HG03432 (cell line): ENCODE measurements at regions not wholly inside any gene's neighbourhood (a gene's known extent, or its start where the extent isn't known, plus 50 kb on each side); places are given as distances from the start of the nearest gene placed in this dataset.
A peak's percentile ranks its signal among the peaks of the same experiment; 100 is the strongest.

Experiments
- ATAC-seq: cut with Tn5 transposase; IDR thresholded peaks from one replicate; pipeline ENCODE4 v1.9.1; 2021; ENCODE audit warnings: mild to moderate bottlenecking, moderate library complexity; ENCODE audit not compliant: unreplicated experiment

- no peak for ATAC-seq
These were observed 123.3 kb upstream of the GGTLC1 start for GRCh38 chr20:24111858-24112257.

DNA sequence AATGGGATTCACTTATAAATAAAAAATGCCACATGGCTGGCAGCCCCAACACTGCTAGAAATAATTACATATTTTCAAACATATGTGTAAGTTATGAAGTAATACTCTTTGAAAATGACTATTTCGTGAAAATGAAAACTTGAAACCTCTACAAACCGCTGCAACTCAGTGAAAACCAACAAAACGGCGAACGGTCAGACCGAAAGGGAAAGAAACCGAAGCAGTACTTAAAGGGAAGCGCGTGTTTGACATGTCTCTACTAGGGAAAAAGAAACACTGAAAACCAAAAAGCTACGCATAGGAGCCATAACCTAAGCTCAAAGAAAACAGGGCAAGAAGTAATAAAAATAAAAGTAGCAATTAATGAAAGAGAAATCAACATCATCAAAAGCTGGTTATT is 121.0 kb upstream of the GGTLC1 start:
- ATAC-seq = no peak

- ATAC-seq = no peak
These were observed 120.4 kb upstream of the GGTLC1 start for GRCh38 chr20:24109008-24109407.

DNA sequence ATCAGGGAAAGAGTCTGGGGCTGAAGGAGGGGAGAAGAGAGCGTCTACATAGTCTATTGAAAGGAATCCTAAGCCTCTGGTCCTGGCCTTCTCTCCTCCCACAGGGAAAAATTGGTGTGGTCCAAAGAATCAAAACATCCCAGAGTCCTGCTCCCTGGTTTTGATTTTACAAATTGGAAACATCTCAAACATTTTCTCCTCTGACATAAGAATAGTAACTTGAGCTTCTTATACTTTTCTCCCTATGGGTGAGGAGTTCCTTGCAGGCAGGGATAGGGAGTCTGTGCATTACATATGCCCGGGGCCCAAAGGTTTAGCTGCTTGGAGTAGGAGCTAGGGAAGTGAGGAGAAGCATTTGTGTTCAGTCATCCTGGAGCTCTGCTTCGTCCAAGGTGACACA is 120.0 kb upstream of the GGTLC1 start:
- ATAC-seq = no peak

DNA sequence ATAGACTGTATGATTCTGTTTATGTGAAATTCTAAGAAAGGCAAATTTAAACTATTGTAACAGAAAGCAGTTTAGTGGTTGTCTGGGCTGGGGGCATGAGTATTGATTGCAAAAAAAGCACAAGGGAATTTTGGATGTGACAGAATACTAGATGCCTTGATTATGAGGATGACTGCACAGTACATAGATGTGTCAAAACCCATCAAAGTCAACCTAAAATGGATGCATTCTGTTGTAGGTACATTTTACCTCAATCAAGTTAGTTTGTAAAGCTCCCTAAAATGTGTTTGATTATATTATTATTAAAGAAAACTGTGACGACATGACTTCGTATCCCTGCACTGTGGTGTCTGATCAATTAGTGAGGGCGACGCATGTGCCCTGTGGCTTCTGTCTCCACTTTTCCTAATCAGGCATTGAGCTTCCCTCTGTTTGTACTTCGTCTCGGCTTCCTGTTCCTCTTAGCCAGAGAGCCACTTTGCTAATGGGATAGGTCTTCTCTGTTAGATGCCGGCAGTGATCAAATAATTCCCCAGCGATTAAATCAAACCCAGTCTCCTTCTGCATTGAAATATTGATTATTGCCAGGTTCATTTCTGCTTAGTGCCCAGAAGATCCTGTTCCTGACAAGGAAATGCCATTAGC is 118.3 kb upstream of the GGTLC1 start:
- ATAC-seq = no peak

GRCh38 chr20:24106150-24106800 is 117.7 kb upstream of the GGTLC1 start:
- no peak for ATAC-seq

DNA sequence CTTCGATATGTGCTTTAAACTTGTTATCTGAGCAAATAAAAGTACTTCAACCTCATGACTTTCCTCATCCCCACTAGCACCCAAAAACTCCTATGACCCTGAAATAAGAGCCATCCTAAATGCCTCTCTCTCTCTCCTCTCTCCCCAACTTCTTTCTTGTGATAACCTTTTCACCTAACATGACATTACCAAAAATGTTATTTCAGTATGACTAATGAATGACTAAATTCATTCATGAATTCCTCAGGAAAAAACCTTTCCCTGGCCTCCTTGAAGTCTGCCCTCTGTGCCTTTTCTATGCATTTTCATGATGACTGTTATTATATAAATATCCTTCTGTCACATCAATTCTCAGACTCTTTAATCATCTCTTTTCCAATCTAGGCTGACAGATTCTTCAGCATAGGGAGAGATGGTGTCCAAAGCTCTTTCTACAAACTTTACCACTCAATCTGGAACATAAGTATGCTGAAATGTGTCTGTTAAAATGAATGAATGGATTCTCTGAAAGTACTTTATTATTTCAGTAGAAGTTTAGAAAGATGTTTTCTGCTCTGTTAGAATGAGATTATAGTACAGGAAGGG is 114.3 kb upstream of the GGTLC1 start:
- ATAC-seq = no peak

- ATAC-seq = no peak
These were observed 113.7 kb upstream of the GGTLC1 start for GRCh38 chr20:24102290-24102689.

GRCh38 chr20:24100370-24101011 is 111.9 kb upstream of the GGTLC1 start:
- peak; percentile 81 for ATAC-seq

- no peak for ATAC-seq
These were observed 110.3 kb upstream of the GGTLC1 start for GRCh38 chr20:24098886-24099285.

GRCh38 chr20:24097506-24098245 is 109.1 kb upstream of the GGTLC1 start:
- no peak for ATAC-seq

DNA sequence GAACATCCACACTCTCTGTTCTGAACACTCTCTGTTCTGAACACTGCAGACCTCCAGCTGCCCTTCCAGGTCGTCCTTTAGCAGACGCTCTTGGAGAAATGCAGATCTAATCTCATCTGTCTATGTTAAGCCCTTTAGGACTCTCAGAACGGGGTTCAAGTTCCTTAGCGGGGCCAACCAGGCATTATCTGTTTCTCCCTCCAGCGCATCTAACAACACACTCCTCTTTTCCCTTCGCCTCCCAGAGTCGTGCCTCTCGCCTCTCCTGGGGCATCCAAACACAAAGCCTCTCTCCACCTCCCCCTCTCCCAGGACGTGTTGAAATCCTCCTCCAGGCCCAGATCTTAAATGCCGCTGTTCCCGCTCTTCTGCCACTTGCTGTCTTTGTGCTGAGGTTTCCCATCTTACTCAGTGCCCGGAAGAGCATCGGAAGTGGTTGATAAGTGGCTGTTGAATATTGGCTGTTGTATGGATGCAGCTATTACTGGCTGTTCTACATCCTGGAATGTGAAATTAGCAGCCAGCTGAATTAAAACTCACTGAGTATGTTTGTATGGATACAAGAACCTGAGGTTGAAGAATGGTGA is 108.4 kb upstream of the GGTLC1 start:
- ATAC-seq = no peak

- ATAC-seq = no peak
These were observed 107.7 kb upstream of the GGTLC1 start for GRCh38 chr20:24096264-24096663.

DNA sequence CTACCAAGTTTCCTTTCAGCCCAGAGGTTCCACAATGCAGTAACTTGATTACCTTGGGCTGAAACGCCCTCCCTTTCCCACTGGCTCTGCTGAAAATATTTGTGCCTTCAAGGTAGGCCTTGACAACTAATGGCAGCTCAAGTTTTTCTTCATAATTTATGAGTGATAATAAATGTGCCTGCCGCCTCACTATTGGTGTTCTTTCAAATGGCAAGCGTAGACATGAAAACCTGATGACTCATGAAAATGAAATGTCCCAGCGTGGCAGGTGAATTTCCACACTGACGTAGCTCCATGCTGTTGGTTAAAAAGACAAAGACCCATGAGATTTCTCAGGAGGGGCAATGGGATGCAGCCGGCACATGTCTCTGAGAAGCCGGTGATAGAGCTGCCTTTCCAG is 107.2 kb upstream of the GGTLC1 start:
- no peak for ATAC-seq

- ATAC-seq = no peak
These were observed 106.7 kb upstream of the GGTLC1 start for GRCh38 chr20:24095303-24095702.

- ATAC-seq = no peak
These were observed 101.0 kb upstream of the GGTLC1 start for GRCh38 chr20:24089576-24089975.

DNA sequence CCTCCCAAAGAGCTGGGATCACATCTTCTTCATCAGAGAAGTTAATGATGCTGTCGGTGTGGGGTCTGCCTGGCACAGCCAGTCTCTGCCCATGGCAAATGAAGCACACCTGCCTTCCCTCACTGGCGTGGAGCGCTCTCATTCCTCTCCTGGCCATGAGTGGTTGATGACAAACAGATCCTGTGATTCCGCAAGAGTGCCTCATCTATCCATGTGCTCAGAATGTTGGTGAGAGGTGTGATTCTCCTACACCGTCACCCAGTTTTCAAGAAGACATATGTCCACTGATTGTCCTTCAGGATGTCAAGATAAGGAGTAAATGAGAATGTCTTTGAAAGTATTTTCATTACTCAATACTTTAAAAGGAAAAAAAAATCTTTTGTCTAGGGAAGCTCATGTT is 97.5 kb upstream of the GGTLC1 start:
- no peak for ATAC-seq

DNA sequence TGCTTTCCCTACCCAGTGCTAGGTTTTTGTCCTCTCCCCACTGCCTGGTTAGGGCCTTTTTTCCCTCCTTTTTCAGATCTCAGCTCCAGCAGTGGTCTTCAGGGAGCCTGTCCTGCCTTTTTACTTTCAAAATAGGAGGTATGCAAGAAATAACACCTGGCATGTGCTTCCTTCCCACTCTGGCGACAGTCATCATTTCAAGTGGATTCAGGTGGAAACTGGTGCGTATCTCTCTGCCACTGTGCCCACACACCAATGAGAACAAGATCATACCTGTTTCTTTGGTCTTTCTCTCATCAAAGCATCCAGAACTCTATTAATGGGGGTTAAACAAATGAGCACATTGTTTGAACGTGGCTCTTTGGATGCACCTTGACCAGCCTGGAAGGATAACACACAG is 95.7 kb upstream of the GGTLC1 start:
- no peak for ATAC-seq

DNA sequence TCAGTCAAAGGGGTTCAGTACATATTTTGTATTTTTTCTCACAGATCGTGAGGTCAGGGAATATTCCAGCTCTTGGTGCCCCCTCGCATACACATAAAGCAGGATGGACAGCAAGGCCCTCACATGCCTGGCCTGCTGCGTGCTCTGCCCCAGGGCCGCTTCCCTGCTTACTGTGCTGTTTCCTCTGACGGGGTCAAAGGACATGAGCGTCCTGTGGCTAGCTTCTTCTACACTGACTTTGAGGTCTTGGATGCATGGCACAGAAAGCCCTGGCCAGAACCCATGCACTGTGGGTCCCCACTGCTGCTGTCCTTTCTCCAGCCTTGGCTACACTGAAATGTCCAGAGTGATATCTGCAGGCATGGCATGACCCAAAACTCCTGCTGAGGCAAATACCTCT is 92.5 kb upstream of the GGTLC1 start:
- ATAC-seq = no peak

DNA sequence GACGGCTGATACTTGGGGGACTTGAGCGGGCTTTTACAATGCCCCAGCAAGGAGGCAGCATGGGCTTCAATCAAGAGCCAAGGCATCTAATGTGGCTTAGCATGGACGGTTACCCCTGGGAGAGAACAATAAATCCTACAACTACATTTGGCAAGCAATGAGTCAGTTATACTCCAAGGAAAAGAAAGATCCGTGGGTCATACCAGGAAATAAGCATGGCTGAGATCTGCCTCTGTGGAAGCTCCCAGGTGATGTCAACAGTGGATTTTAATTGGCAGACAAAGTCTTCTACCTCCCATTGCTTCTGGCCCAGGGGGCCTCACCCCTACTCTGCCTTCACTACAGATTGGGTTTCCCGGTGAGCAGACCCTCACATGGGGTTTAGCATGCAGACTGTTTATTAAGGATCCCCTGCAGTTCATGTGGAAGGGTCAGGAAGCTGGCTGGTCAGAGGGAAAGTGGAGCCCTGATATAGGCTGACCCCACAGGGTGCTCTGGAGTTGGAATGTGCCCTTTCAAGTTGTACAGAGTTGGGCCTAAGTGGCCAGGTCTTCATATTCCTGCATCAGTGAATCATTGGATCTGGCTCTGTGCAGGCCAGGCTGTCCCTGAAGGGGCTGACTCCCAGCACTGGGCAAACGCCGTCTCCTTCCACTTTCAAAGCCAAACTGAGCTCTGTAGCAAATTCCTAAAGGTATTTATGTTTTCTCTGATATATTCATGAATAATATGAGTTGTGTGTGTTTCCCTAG is 91.3 kb upstream of the GGTLC1 start:
- no peak for ATAC-seq
